ENCODE measurements at regions not wholly inside any gene's neighbourhood (a gene's known extent, or its start where the extent isn't known, plus 50 kb on each side); places are given as distances from the start of the nearest gene placed in this dataset.

GRCh38 chr14:59037620-59038019 lies 150.8 kb upstream of the DAAM1 start:
- H3K27ac ChIP-seq (ENCODE audit: extremely low read length, insufficient read depth, low read length): no peak overlapping the region
- CTCF ChIA-PET (ENCODE audit: low intra/inter-chr PET ratio, low total read pairs): no interaction called here
- BruUV-seq (replicated peaks): no TSS peak
- H3K27me3 ChIP-seq (ENCODE audit: control insufficient read depth in 1 of 2, insufficient read depth in 2 of 2, low read length in 2 of 2): no peaks in the 10 kb centered on the region
- POLR2A ChIA-PET: no interaction called here
- in situ Hi-C loops (cut with HindIII; ENCODE audit: extremely low pct_ligation_motif_present, low pct_unique_long_range_greater_than_20kb): no loop called here
- H4K20me1 ChIP-seq (ENCODE audit: insufficient read depth, low read length): no peaks in the 10 kb centered on the region
- no peaks in the 10 kb centered on the region for H3K4me1 ChIP-seq (ENCODE audit: insufficient read depth, low read length)
- no peak overlapping the region for H3K9ac ChIP-seq (ENCODE audit: insufficient read depth, low read depth, low read length)
- H3K4me2 ChIP-seq (ENCODE audit: low read depth, low read length): no peak overlapping the region
- no peaks in the 10 kb centered on the region for H3K9me3 ChIP-seq (ENCODE audit: low read length)
- no peak overlapping the region for H2AFZ ChIP-seq (ENCODE audit: low read length)
- WGBS (ENCODE audit: low lambda C conversion rate): under 1% methylated on average over 4 of the region's 4 CpGs
- H3K79me2 ChIP-seq (ENCODE audit: insufficient read depth, low read length): no peaks in the 10 kb centered on the region
- DNase-seq (ENCODE audit: low spot score) (no peak), ATAC-seq (no peak), FAIRE-seq (no peak)
- TF ChIP-seq ZNF160 (CRISPR knock-in tag; IDR thresholded peaks at IDR 0.05) (no peak), ZBTB40 (IDR thresholded peaks at IDR 0.05) (peak; percentile 87), ZBTB40 (CRISPR knock-in tag; IDR thresholded peaks at IDR 0.05) (no peak), ZNF207 (IDR thresholded peaks at IDR 0.05; ENCODE audit: borderline replicate concordance) (no peak), DDIT3 (CRISPR knock-in tag; IDR thresholded peaks at IDR 0.05) (no peak), TEF (CRISPR knock-in tag; IDR thresholded peaks at IDR 0.05) (no peak), ZFAT (CRISPR knock-in tag; conservative IDR thresholded peaks at IDR 0.05) (no peak), NPAS2 (CRISPR knock-in tag; IDR thresholded peaks at IDR 0.05; ENCODE audit: borderline replicate concordance) (no peak)
- no peak overlapping the region for H3K4me3 ChIP-seq (replicated peaks in 1 of 3; ENCODE audit: insufficient read depth in 1 of 3, low read depth in 2 of 3, low read length in 3 of 3)
- intact Hi-C loops (cut with micrococcal nuclease; ENCODE audit: unreplicated experiment): no loop called here
- H3K36me3 ChIP-seq (replicated peaks in 1 of 2; ENCODE audit: control insufficient read depth in 1 of 2, insufficient read depth in 2 of 2, low read length in 2 of 2): no peaks in the 10 kb centered on the region

Measured in HepG2 (cell line).